ENCODE measurements at regions not wholly inside any gene's neighbourhood (a gene's known extent, or its start where the extent isn't known, plus 50 kb on each side); places are given as distances from the start of the nearest gene placed in this dataset.

- TF ChIP-seq ZNF707 (tag by site-specific recombination; IDR thresholded peaks at IDR 0.05), result no peak
- TF ChIP-seq CTCF (tag by site-specific recombination; IDR thresholded peaks at IDR 0.05), result no peak
- no peak for TF ChIP-seq ZNF324 (tag by site-specific recombination; IDR thresholded peaks at IDR 0.05)
- no peak for TF ChIP-seq REST (tag by site-specific recombination; IDR thresholded peaks at IDR 0.05)
- TF ChIP-seq ZFP3 (tag by site-specific recombination; IDR thresholded peaks at IDR 0.05; ENCODE audit: low read depth), result no peak
- no peak for TF ChIP-seq ZNF341 (tag by site-specific recombination; IDR thresholded peaks at IDR 0.05; ENCODE audit: low read depth)
- no peak for TF ChIP-seq ZNF513 (tag by site-specific recombination; IDR thresholded peaks at IDR 0.05)
- TF ChIP-seq ZNF423 (tag by site-specific recombination; IDR thresholded peaks at IDR 0.05), result no peak
- no peak for TF ChIP-seq ZNF280D (tag by site-specific recombination; IDR thresholded peaks at IDR 0.05)
Measured at GRCh38 chr4:100630341-100630740, 112.5 kb upstream of the EMCN start.

Measured in HEK293 (cell line).